Activated naive CD4-positive, alpha-beta T cell treated with anti-CD3 and anti-CD28 coated beads, Interleukin-2, amount 50 U/mL, for 72 hours (primary cell): ENCODE measurements at regions not wholly inside any gene's neighbourhood (a gene's known extent, or its start where the extent isn't known, plus 50 kb on each side); places are given as distances from the start of the nearest gene placed in this dataset.

Source experiments
- ATAC-seq, 2 donors: fragments of 150-1000 bp; cut with Tn5 transposase; 2 replicates each; pipeline ENCODE4 v1.10.0; 2021; ENCODE audit warnings: mild to moderate bottlenecking in 2 of 2, moderate library complexity in 2 of 2
- DNase-seq, 2 donors: peaks; one replicate each; pipeline ENCODE4 v3.0.0; 2021 to 2022; ENCODE audit warnings: low spot score in 2 of 2
- H3K27ac Mint-ChIP-seq, 2 donors: one replicate each; pipeline ENCODE4 v1.8.0; 2022; ENCODE audit warnings: mild to moderate bottlenecking in 2 of 2, mixed read lengths in 2 of 2
- H3K36me3 Mint-ChIP-seq, 2 donors: one replicate each; pipeline ENCODE4 v1.8.0; 2022; ENCODE audit warnings: mixed read lengths in 2 of 2
- H3K9me3 Mint-ChIP-seq, 2 donors: one replicate each; pipeline ENCODE4 v1.8.0; 2022; ENCODE audit warnings: mixed read lengths in 2 of 2

DNA sequence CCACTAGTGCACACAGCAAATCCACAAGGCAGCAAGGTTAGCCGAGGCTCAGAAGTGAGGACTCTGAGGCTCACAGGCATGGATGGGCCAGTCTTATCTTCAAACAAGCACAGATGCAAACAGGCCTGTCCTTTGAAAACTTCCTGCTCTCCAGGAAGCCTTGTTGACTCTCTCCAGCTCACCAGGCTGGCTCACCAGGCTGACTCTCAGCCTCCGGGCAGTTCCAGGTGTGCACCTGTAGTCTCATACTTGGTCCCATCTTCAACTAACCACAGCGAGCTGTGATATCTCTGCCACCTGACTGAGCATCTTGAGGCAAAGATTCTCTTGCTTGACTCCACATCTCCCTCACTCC is 173.9 kb upstream of the ZMIZ1 start:
- no peaks in the 10 kb centered on the region for H3K36me3 Mint-ChIP-seq
- ATAC-seq, result no peak
- H3K27ac Mint-ChIP-seq, result peak overlapping the region in 1 of 2 donors; percentile 52

DNA sequence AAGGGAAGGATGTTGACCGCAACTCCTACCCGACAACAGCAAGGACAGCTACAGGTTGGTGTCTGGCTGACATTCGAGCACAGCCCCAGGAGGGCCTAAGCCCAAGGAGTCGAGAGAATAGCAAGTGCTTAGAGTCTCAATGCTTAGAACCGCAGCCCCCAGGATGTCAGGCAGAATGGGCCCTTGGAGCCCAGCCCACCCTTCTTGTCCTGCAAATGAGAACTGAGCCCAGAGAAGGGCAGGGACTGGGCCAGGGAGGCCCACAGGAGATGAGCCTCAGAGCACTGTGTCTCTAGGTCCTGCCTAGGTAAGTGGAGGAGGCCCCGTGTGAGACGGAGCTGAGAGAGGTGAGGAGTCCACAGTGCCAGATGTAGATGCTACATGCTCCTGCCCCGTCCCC is 173.3 kb upstream of the ZMIZ1 start:
- DNase-seq, result no peak
- ATAC-seq, result no peak
- H3K9me3 Mint-ChIP-seq, result no peaks in the 10 kb centered on the region
- no peak overlapping the region for H3K27ac Mint-ChIP-seq
- H3K36me3 Mint-ChIP-seq, result no peaks in the 10 kb centered on the region

More for the DNA sequence above, 173.9 kb upstream of the ZMIZ1 start:
- no peaks in the 10 kb centered on the region for H3K9me3 Mint-ChIP-seq
- no peak for DNase-seq

DNA sequence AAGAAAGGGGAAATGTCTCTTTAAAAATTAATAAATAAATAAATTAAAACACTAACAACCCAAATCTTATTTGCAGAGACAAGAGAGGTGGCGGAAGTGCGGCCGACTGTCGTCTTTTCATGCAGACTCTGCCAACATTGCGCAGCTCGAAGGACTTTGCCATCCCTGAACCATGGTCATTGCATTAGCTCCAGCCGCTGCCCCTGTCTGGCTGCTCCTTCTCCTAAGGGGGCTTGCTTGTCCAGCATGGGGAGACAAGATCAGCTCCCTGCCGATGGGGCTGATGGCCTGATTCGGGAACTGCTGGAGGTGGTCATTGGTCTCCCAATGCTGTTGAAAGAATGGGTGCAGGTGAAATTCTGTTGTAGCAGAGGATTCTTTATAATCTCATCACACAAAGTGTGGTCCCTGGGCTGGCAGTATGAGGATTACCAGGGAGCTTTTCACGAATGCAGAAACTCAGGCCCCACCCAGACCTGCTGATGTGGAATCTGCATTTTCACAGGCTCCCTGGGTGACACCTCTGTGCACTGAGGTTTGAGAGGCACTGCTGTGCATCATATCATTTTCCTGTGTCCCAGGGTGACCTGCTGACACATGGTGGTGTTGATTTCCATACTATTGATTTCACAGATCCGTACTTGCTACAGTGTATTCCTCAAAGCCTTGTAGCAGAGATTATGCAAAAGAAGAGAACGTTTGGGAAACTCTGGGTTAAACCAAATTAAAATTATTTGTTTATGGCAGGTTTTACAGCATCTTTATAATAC is 172.4 kb upstream of the ZMIZ1 start:
- Mint-ChIP-seq H3K36me3 (no peaks in the 10 kb centered on the region), H3K9me3 (no peaks in the 10 kb centered on the region), H3K27ac (no peak overlapping the region)
- DNase-seq (no peak), ATAC-seq (no peak)

- DNase-seq (no peak), ATAC-seq (no peak)
- Mint-ChIP-seq H3K27ac (no peak overlapping the region), H3K36me3 (no peaks in the 10 kb centered on the region), H3K9me3 (no peaks in the 10 kb centered on the region)
Measured at GRCh38 chr10:78898341-78899097, 170.2 kb upstream of the ZMIZ1 start.

GRCh38 chr10:78899098-78899754 is 169.5 kb upstream of the ZMIZ1 start:
- ATAC-seq, result no peak
- Mint-ChIP-seq H3K36me3 (no peaks in the 10 kb centered on the region), H3K9me3 (no peaks in the 10 kb centered on the region), H3K27ac (no peak overlapping the region)
- no peak for DNase-seq

DNA sequence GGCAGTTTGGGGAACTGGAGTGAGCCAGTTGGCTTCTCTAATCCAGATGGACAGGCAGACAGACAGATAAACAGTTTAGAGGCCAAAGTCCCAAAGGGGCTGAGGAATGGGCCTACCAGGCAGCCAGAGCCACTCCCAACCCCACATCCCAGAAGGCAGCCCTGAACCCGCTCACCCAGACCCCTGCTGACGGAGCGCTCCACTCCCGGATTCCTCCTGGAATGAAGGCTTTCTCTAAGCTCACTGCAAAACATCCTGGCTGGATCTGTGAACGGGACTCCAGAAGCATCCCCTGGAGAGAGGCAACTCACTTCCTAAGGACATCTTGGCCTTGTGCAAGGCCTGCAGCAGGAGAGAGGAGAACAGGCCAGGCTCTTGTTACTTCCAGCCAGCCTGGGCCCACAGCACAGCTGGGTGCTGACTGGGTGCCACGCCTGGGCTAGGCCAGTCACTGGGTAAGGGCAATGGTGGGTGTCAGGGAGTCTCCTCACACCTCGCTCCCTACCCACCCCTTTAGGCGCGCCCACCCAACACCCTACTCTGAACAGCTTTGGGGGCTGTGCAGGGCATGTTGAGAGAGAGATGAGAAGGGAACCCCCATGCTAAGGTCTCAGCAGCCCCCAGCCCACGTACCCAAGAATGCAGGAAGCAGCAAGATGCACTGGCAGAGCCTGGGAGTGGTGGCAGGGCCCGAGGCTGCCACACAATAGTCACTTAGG is 168.6 kb upstream of the ZMIZ1 start:
- Mint-ChIP-seq H3K27ac (no peak overlapping the region), H3K36me3 (no peaks in the 10 kb centered on the region), H3K9me3 (no peaks in the 10 kb centered on the region)
- ATAC-seq, result no peak
- DNase-seq, result no peak

- Mint-ChIP-seq H3K27ac (no peak overlapping the region), H3K36me3 (no peaks in the 10 kb centered on the region), H3K9me3 (no peaks in the 10 kb centered on the region)
- no peak for DNase-seq
- no peak for ATAC-seq
Measured at GRCh38 chr10:78900715-78901430, 167.9 kb upstream of the ZMIZ1 start.

- ATAC-seq, result no peak
- Mint-ChIP-seq H3K27ac (no peak overlapping the region), H3K9me3 (no peaks in the 10 kb centered on the region), H3K36me3 (no peaks in the 10 kb centered on the region)
- DNase-seq, result no peak
Measured at GRCh38 chr10:78901694-78902093, 167.1 kb upstream of the ZMIZ1 start.

DNA sequence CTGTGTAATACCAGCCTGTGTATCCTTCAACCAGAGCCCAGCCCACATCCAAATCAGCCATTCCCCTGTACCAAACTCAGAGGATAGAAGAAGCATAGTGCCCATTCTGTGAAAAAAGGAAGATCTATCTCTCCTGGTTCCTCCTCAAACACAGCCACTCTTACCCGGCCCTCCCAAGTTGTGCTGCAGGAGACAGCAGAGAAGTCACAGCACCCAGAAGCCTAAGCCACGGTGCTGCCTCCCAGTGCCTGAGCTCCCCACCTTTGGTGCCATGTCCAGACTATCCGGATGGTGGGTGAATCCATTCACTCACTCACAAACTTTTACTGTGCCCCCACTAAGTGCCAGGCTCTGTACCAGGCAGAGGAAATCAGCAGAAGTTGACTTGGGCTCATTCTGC is 166.0 kb upstream of the ZMIZ1 start:
- Mint-ChIP-seq H3K27ac (no peak overlapping the region), H3K9me3 (no peaks in the 10 kb centered on the region), H3K36me3 (no peaks in the 10 kb centered on the region)
- DNase-seq, result no peak
- ATAC-seq, result no peak

GRCh38 chr10:78903341-78903940 is 165.3 kb upstream of the ZMIZ1 start:
- DNase-seq (no peak), ATAC-seq (no peak)
- Mint-ChIP-seq H3K36me3 (no peaks in the 10 kb centered on the region), H3K9me3 (no peaks in the 10 kb centered on the region), H3K27ac (peak overlapping the region in 1 of 2 donors; percentile 34)

DNA sequence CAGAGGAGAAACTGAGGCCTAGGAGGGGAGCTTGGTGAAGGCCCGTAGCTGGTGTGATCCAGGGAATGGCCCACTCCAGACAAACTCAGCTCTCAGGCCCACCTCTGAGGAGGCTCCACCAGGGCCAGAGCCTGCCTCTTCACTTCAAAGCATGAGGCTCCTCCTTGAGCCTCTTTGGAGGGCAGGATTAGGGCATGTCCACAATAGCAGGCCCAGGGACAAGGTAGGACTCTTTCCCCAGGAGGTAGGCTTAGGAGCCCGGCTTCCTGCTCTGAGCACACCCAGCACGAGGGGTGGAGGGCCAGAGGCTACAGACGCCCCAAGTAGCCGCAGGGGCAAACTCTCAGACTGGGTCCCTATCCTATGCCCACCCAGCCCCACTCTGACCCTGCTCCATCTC is 164.6 kb upstream of the ZMIZ1 start:
- Mint-ChIP-seq H3K27ac (no peak overlapping the region), H3K36me3 (no peaks in the 10 kb centered on the region), H3K9me3 (no peaks in the 10 kb centered on the region)
- ATAC-seq (no peak), DNase-seq (peak in 1 of 2 donors; percentile 35)

GRCh38 chr10:78905015-78905956 is 163.5 kb upstream of the ZMIZ1 start:
- Mint-ChIP-seq H3K27ac (peak overlapping the region in 1 of 2 donors; percentile 1), H3K9me3 (no peaks in the 10 kb centered on the region), H3K36me3 (no peaks in the 10 kb centered on the region)
- DNase-seq (peak in 1 of 2 donors; percentile 13), ATAC-seq (no peak)

DNA sequence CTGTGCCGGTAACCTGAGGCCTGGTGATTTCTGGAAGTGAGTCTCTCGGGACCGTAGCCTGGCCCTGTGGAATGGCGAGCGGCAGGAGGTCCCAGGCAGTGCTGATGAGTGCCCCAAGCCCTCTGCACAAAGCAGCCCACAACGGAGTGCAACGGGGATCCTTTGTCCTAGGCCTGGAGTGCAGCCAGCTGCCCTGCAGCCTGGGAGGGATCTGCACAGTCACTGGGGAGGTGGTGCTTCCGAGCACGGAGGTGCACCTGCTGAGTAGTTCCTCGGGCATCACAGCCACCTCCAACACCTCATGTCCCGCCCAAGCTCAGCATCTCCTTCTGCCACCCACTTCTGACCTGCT is 162.8 kb upstream of the ZMIZ1 start:
- Mint-ChIP-seq H3K9me3 (no peaks in the 10 kb centered on the region), H3K27ac (no peak overlapping the region), H3K36me3 (no peaks in the 10 kb centered on the region)
- DNase-seq, result peak in 1 of 2 donors; percentile 20
- ATAC-seq, result no peak

- no peak overlapping the region for H3K27ac Mint-ChIP-seq
- ATAC-seq, result no peak
- no peaks in the 10 kb centered on the region for H3K36me3 Mint-ChIP-seq
- no peaks in the 10 kb centered on the region for H3K9me3 Mint-ChIP-seq
- peak in 1 of 2 donors; percentile 4 for DNase-seq
Measured at GRCh38 chr10:78906734-78907390, 161.9 kb upstream of the ZMIZ1 start.
